HL-60 (cell line): ENCODE measurements at regions not wholly inside any gene's neighbourhood (a gene's known extent, or its start where the extent isn't known, plus 50 kb on each side); places are given as distances from the start of the nearest gene placed in this dataset.

Experiments
- DNase-seq, 2 experiments: peaks; one replicate each; pipeline ENCODE4 v3.0.0-alpha.2; 2010 to 2020; ENCODE audit warnings: low read depth in 1 of 2, low spot score in 1 of 2
- H3K27ac ChIP-seq: fragments of 250-450 bp; sonication (Bioruptor Pico); replicated peaks from 2 replicates; pipeline ENCODE4 v1.5.1; 2020; ENCODE audit warnings: mild to moderate bottlenecking, moderate library complexity
- H3K27me3 ChIP-seq: fragments of 250-450 bp; sonication (Bioruptor Pico); 2 replicates; pipeline ENCODE4 v1.5.1; 2021; ENCODE audit warnings: mild to moderate bottlenecking, moderate library complexity; ENCODE audit not compliant: insufficient read depth, poor library complexity, severe bottlenecking
- H3K4me3 ChIP-seq: replicated peaks from 2 replicates; pipeline ENCODE4 v1.5.1; 2011; ENCODE audit warnings: mild to moderate bottlenecking, control low read depth, low read length; ENCODE audit not compliant: insufficient read depth
- GABPA ChIP-seq: IDR thresholded peaks from 2 replicates; pipeline ENCODE4 v1.6.1; 2012; ENCODE audit warnings: low read depth
- POLR2AphosphoS5 ChIP-seq: IDR thresholded peaks from 2 replicates; pipeline ENCODE4 v1.6.1; 2012; ENCODE audit warnings: low read depth
- SPI1 ChIP-seq: IDR thresholded peaks from 2 replicates; pipeline ENCODE4 v1.6.1; 2012; ENCODE audit warnings: low read depth, mild to moderate bottlenecking, borderline replicate concordance
- TF ChIP-seq, protein P1 (sequence below): IDR thresholded peaks from one replicate; pipeline ENCODE4 v1.5.1; 2011; ENCODE audit warnings: low read length, control low read depth, inconsistent platforms; ENCODE audit not compliant: insufficient read depth
- TF ChIP-seq, protein P2 (sequence below): IDR thresholded peaks from 2 replicates; pipeline ENCODE4 v1.6.1; 2012; ENCODE audit warnings: low read depth; ENCODE audit not compliant: insufficient replicate concordance

DNA sequence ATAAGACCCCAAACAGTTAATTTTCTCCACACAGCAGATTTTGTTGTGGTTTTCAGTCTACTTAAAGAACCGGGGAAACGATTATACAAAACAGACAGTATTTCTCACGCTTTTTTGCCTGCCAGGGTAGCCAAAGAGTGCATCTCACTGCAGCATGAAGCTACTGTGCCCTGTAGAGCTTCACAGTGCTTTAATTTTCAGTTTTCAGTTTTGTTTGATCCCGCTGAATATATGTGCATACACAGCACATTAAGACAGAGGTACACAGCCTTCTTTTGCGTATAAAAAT is 215.0 kb downstream of the TEX29 start:
- TF ChIP-seq POLR2AphosphoS5 (no peak), GABPA (no peak), SPI1 (no peak)
- TF ChIP-seq, protein P1, sequence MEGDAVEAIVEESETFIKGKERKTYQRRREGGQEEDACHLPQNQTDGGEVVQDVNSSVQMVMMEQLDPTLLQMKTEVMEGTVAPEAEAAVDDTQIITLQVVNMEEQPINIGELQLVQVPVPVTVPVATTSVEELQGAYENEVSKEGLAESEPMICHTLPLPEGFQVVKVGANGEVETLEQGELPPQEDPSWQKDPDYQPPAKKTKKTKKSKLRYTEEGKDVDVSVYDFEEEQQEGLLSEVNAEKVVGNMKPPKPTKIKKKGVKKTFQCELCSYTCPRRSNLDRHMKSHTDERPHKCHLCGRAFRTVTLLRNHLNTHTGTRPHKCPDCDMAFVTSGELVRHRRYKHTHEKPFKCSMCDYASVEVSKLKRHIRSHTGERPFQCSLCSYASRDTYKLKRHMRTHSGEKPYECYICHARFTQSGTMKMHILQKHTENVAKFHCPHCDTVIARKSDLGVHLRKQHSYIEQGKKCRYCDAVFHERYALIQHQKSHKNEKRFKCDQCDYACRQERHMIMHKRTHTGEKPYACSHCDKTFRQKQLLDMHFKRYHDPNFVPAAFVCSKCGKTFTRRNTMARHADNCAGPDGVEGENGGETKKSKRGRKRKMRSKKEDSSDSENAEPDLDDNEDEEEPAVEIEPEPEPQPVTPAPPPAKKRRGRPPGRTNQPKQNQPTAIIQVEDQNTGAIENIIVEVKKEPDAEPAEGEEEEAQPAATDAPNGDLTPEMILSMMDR: no peak
- TF ChIP-seq, protein P2, sequence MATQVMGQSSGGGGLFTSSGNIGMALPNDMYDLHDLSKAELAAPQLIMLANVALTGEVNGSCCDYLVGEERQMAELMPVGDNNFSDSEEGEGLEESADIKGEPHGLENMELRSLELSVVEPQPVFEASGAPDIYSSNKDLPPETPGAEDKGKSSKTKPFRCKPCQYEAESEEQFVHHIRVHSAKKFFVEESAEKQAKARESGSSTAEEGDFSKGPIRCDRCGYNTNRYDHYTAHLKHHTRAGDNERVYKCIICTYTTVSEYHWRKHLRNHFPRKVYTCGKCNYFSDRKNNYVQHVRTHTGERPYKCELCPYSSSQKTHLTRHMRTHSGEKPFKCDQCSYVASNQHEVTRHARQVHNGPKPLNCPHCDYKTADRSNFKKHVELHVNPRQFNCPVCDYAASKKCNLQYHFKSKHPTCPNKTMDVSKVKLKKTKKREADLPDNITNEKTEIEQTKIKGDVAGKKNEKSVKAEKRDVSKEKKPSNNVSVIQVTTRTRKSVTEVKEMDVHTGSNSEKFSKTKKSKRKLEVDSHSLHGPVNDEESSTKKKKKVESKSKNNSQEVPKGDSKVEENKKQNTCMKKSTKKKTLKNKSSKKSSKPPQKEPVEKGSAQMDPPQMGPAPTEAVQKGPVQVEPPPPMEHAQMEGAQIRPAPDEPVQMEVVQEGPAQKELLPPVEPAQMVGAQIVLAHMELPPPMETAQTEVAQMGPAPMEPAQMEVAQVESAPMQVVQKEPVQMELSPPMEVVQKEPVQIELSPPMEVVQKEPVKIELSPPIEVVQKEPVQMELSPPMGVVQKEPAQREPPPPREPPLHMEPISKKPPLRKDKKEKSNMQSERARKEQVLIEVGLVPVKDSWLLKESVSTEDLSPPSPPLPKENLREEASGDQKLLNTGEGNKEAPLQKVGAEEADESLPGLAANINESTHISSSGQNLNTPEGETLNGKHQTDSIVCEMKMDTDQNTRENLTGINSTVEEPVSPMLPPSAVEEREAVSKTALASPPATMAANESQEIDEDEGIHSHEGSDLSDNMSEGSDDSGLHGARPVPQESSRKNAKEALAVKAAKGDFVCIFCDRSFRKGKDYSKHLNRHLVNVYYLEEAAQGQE: no peak
- Histone ChIP-seq H3K4me3 (no peak overlapping the region), H3K27me3 (peaks cover 56% of the 10 kb centered on the region), H3K27ac (no peak overlapping the region)
- DNase-seq: no peak

DNA sequence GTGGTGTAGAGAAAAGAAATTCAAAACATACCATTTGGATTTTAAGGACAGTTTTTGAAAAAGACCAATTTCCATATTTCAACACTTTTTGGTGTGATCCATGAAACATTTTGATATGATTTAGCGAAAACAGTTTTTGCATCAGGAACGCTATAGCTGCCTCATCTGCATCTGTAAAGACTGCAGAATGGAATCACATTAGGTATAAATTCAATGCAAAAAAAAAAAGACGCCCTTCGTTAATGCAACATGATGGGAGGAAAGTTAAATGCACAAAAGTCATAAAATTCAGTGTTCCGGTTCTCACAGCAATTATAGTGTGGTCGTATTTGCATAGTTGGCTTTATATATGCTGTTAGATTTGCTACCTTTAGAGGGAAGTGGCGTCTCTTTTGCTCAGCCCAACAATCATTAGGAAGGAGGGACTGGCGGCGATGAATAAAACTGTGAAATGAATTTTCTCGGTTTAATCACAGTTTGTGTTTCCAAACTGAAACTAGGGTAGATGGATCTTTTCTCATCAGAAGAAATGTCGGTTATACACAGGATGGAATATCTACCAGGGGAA is 215.7 kb downstream of the TEX29 start:
- DNase-seq: no peak
- H3K4me3 ChIP-seq: no peak overlapping the region
- peaks cover 51% of the 10 kb centered on the region for H3K27me3 ChIP-seq
- TF ChIP-seq POLR2AphosphoS5: no peak
- TF ChIP-seq, protein P1: no peak
- TF ChIP-seq, protein P2: no peak
- no peak for TF ChIP-seq SPI1
- TF ChIP-seq GABPA: no peak
- no peak overlapping the region for H3K27ac ChIP-seq

DNA sequence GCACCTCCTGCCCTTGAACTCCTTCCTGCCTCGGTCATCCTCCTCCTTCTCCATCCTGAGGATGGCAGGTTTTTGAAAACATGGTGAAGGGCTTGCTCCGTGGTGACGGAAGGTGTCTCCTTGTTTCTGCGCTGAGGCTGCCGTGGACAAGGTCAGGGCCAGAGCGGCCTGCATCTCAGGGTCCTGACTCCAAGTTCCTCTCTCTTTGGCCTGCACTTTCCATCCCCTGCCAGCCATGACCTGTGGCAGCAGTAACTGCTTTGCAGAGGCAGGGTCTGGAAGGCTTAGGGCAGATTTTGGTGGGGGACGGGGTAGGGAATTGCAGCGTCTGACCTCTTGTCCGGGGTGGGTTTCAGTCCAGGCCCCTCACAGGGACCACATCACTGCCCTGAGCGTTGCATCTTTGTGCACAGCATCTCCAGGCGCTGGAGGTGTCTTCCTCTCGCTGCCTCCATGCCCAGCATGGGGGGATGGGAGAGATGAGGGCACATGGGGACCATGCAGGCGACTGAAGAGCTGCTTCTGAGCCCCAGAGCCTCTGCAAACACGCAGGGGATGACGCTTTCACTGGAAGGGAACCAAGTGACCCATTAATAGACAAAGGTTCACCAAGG is 216.8 kb downstream of the TEX29 start:
- no peak for DNase-seq
- no peak overlapping the region for H3K27ac ChIP-seq
- peaks cover 42% of the 10 kb centered on the region for H3K27me3 ChIP-seq

More for the DNA sequence above, 216.8 kb downstream of the TEX29 start:
- TF ChIP-seq, protein P1: no peak
- TF ChIP-seq, protein P2: no peak
- TF ChIP-seq SPI1: no peak
- TF ChIP-seq POLR2AphosphoS5: no peak
- no peak for TF ChIP-seq GABPA
- no peak overlapping the region for H3K4me3 ChIP-seq
